HCT116 (cell line): ENCODE measurements at regions not wholly inside any gene's neighbourhood (a gene's known extent, or its start where the extent isn't known, plus 50 kb on each side); places are given as distances from the start of the nearest gene placed in this dataset.

Experiments
- ATAC-seq: fragments of 200-7000 bp; cut with Tn5 transposase; 2 replicates; pipeline ENCODE4 v1.9.1; 2020; ENCODE audit warnings: mild to moderate bottlenecking, moderate library complexity
- BruUV-seq: library from RNA; stranded (reverse); fragments of 400-500 nt; replicated peaks from 2 replicates; lab custom pipeline; 2021; lab: Mats Ljungman, UMichigan
- CTCF ChIA-PET: fragments of 300-600 bp; sonication (Branson Sonifier 250); formaldehyde crosslinking; loops from one replicate; lab custom pipeline; 2021; ENCODE audit warnings: antibody characterized with exemption; lab: Charles Lee
- POLR2A ChIA-PET: fragments of 300-600, 350-600 bp; sonication (Branson Sonifier 250); formaldehyde crosslinking; loops from one replicate; lab custom pipeline; 2021; ENCODE audit warnings: antibody characterized with exemption; lab: Charles Lee
- RAD21 ChIA-PET, 2 experiments: fragments of 300-600 bp; sonication (Branson Sonifier 250); formaldehyde crosslinking; loops; one replicate each; lab custom pipeline; 2023; ENCODE audit warnings: low total read pairs in 2 of 2; ENCODE audit not compliant: uncharacterized antibody in 2 of 2, unreplicated experiment in 2 of 2, low non-redundant PET in 1 of 2; lab: Charles Lee
- DNase-seq: peaks from one replicate; pipeline ENCODE4 v3.0.0-alpha.2; 2010; ENCODE audit warnings: low read depth, low spot score
- H2AFZ ChIP-seq: fragments of 200-600 bp; shearing (Covaris generic), sonication (generic); 2 replicates; pipeline ENCODE4 v1.6.1; 2017; ENCODE audit warnings: low read depth, mixed run types, mixed read lengths, antibody characterized with exemption, low read length; ENCODE audit not compliant: poor library complexity, severe bottlenecking
- H3K27ac ChIP-seq: 2 replicates; pipeline ENCODE4 v1.5.1; 2012; ENCODE audit warnings: low read depth, low read length
- H3K27me3 ChIP-seq: fragments of 200-600 bp; sonication (generic); 2 replicates; pipeline ENCODE4 v1.6.1; 2016; ENCODE audit warnings: mixed run types, low read length, mixed read lengths; ENCODE audit not compliant: insufficient read depth
- H3K36me3 ChIP-seq, 2 experiments: fragments of 200-500 bp in 1 of 2; fragments of 200-600 bp in 1 of 2; sonication (Bioruptor generic) in 1 of 2; sonication (generic) in 1 of 2; 2 replicates each; pipeline versions ENCODE4 v1.5.1 to v1.6.1; 2014 to 2016; ENCODE audit warnings: low read length in 2 of 2, inconsistent platforms in 1 of 2, mixed read lengths in 1 of 2, mixed run types in 1 of 2; ENCODE audit not compliant: insufficient read depth in 2 of 2, control insufficient read depth in 1 of 2
- H3K4me1 ChIP-seq, 2 experiments: fragments of 200-600 bp in 1 of 2; sonication (generic) in 1 of 2; 2 replicates each; pipeline versions ENCODE4 v1.5.1 to v1.6.1; 2012 to 2017; ENCODE audit warnings: low read length in 2 of 2, inconsistent platforms in 1 of 2, mild to moderate bottlenecking in 1 of 2, mixed read lengths in 1 of 2, mixed run types in 1 of 2, moderate library complexity in 1 of 2; ENCODE audit not compliant: insufficient read depth in 2 of 2, control insufficient read depth in 1 of 2
- H3K4me2 ChIP-seq: fragments of 200-600 bp; sonication (generic); 2 replicates; pipeline ENCODE4 v1.6.1; 2017; ENCODE audit warnings: mixed run types, low read length, mixed read lengths
- H3K4me3 ChIP-seq, 2 experiments: fragments of 200-600 bp in 1 of 2; sonication (generic) in 1 of 2; replicated peaks in 1 of 2; 2 replicates each; pipeline ENCODE4 v1.5.1; 2011 to 2016; ENCODE audit warnings: low read length in 2 of 2, control low read depth in 1 of 2, low read depth in 1 of 2, mild to moderate bottlenecking in 1 of 2, mixed read lengths in 1 of 2, mixed run types in 1 of 2
- H3K79me2 ChIP-seq: fragments of 200-600 bp; sonication (generic); 2 replicates; pipeline ENCODE4 v1.6.1; 2017; ENCODE audit warnings: mild to moderate bottlenecking, mixed run types, low read length, moderate library complexity, mixed read lengths; ENCODE audit not compliant: insufficient read depth
- H3K9ac ChIP-seq: fragments of 200-600 bp; sonication (generic); 2 replicates; pipeline ENCODE4 v1.6.1; 2016; ENCODE audit warnings: low read length, mixed read lengths
- H3K9me2 ChIP-seq: fragments of 200-600 bp; sonication (generic), shearing (Covaris generic); 2 replicates; pipeline ENCODE4 v1.6.1; 2017; ENCODE audit warnings: mixed run types, mild to moderate bottlenecking, moderate library complexity; ENCODE audit not compliant: insufficient read depth
- H3K9me3 ChIP-seq, 2 experiments: fragments of 200-500 bp in 1 of 2; fragments of 200-600 bp in 1 of 2; sonication (Bioruptor generic) in 1 of 2; sonication (generic) in 1 of 2; 2 replicates each; pipeline ENCODE4 v1.6.1; 2014 to 2017; ENCODE audit warnings: low read length in 2 of 2, mixed read lengths in 2 of 2, inconsistent platforms in 1 of 2, low read depth in 1 of 2, mild to moderate bottlenecking in 1 of 2, mixed run types in 1 of 2, moderate library complexity in 1 of 2; ENCODE audit not compliant: control insufficient read depth in 1 of 2, insufficient read depth in 1 of 2
- H4K20me1 ChIP-seq: fragments of 200-600 bp; sonication (generic), shearing (Covaris generic); 2 replicates; pipeline ENCODE4 v1.6.1; 2017; ENCODE audit warnings: mixed run types, mild to moderate bottlenecking, moderate library complexity; ENCODE audit not compliant: insufficient read depth
- ATF3 ChIP-seq: IDR thresholded peaks from 2 replicates; pipeline ENCODE4 v1.6.1; 2012
- CBX3 ChIP-seq: IDR thresholded peaks from 2 replicates; pipeline ENCODE4 v1.6.1; 2012; ENCODE audit warnings: low read depth
- CEBPB ChIP-seq: IDR thresholded peaks from 2 replicates; pipeline ENCODE4 v1.6.1; 2012; ENCODE audit warnings: low read depth
- CTCF ChIP-seq, 3 experiments: fragments of 200-600 bp in 1 of 3; sonication (generic) in 1 of 3; IDR thresholded peaks in 2 of 3; conservative IDR thresholded peaks in 1 of 3; 2 replicates each; pipeline ENCODE4 v1.5.1; 2012 to 2017; ENCODE audit warnings: low read depth in 2 of 3, low read length in 2 of 3, antibody characterized with exemption in 1 of 3, borderline replicate concordance in 1 of 3, control low read depth in 1 of 3, mild to moderate bottlenecking in 1 of 3, mixed read lengths in 1 of 3, mixed run types in 1 of 3, moderate library complexity in 1 of 3; ENCODE audit not compliant: insufficient read depth in 1 of 3
- ELF1 ChIP-seq: IDR thresholded peaks from 2 replicates; pipeline ENCODE4 v1.6.1; 2012; ENCODE audit warnings: low read depth, borderline replicate concordance
- EZH2 ChIP-seq: fragments of 200-600 bp; sonication (generic); IDR thresholded peaks from 2 replicates; pipeline ENCODE4 v1.6.1; 2017; ENCODE audit warnings: antibody characterized with exemption, mixed run types
- EZH2phosphoT487 ChIP-seq: fragments of 200-600 bp; IDR thresholded peaks from 2 replicates; pipeline ENCODE4 v1.6.1; 2018; ENCODE audit warnings: antibody characterized with exemption, borderline replicate concordance
- FOSL1 ChIP-seq: IDR thresholded peaks from 2 replicates; pipeline ENCODE4 v1.6.1; 2012; ENCODE audit warnings: low read depth
- MAX ChIP-seq: IDR thresholded peaks from 2 replicates; pipeline ENCODE4 v1.6.1; 2012
- RAD21 ChIP-seq: IDR thresholded peaks from 2 replicates; pipeline ENCODE4 v1.6.1; 2012; ENCODE audit warnings: low read depth, mild to moderate bottlenecking
- REST ChIP-seq: IDR thresholded peaks from 2 replicates; pipeline ENCODE4 v1.6.1; 2012; ENCODE audit warnings: low read depth
- SP1 ChIP-seq: IDR thresholded peaks from 2 replicates; pipeline ENCODE4 v1.6.1; 2012; ENCODE audit warnings: low read depth
- SRF ChIP-seq: IDR thresholded peaks from 2 replicates; pipeline ENCODE4 v1.6.1; 2012; ENCODE audit warnings: low read depth
- TCF7L2 ChIP-seq: IDR thresholded peaks from 2 replicates; pipeline ENCODE4 v1.7.0; 2011; ENCODE audit warnings: borderline replicate concordance, inconsistent platforms; ENCODE audit not compliant: insufficient read depth, insufficient read length; ENCODE audit errors: extremely low read depth
- ZFX ChIP-seq: fragments of 450-650 bp; IDR thresholded peaks from 2 replicates; pipeline ENCODE4 v1.6.1; 2017
- intact Hi-C: fragments of 100-400 bp; cut with micrococcal nuclease; formaldehyde crosslinking; loops from 2 replicates; pipeline ENCODE4 v1.10.0; 2022

- TF ChIP-seq REST (no peak), SRF (no peak), SP1 (no peak), ELF1 (no peak), MAX (no peak)
- TF ChIP-seq, all 23 proteins: peak for 0
These were observed 374.1 kb upstream of the HTR1E start (continued) for GRCh38 chr6:86563197-86563596.

- Histone ChIP-seq H3K9me3 (no peaks in the 10 kb centered on the region), H3K36me3 (no peaks in the 10 kb centered on the region), H4K20me1 (no peaks in the 10 kb centered on the region), H3K27ac (no peak overlapping the region), H3K4me3 (no peak overlapping the region), H3K9me2 (no peaks in the 10 kb centered on the region), H3K4me2 (no peak overlapping the region), H3K79me2 (no peaks in the 10 kb centered on the region), H3K4me1 (no peaks in the 10 kb centered on the region), H3K9ac (no peak overlapping the region), H3K27me3 (no peaks in the 10 kb centered on the region), H2AFZ (no peak overlapping the region)
- no peak for DNase-seq
- RAD21 ChIA-PET: no interaction called here
- BruUV-seq: no TSS peak
- intact Hi-C loops: no loop called here
- ATAC-seq: no peak
- POLR2A ChIA-PET: no interaction called here
- TF ChIP-seq MAX (no peak), ZFX (no peak), EZH2phosphoT487 (no peak), FOSL1 (no peak), SRF (no peak), TCF7L2 (no peak), CBX3 (no peak), CTCF (IDR thresholded peaks at IDR 0.05 in 2 of 3, conservative IDR thresholded peaks at IDR 0.05 in 1 of 3; ENCODE audit: borderline replicate concordance in 1 of 3, insufficient read depth in 1 of 3, low read depth in 2 of 3, low read length in 2 of 3) (no peak), RAD21 (no peak), REST (no peak), EZH2 (no peak), CEBPB (no peak), ATF3 (no peak), ELF1 (no peak)
- CTCF ChIA-PET: no interaction called here
These were observed 379.0 kb upstream of the HTR1E start for GRCh38 chr6:86558318-86558717.
